MCF 10A (cell line): ENCODE measurements at regions not wholly inside any gene's neighbourhood (a gene's known extent, or its start where the extent isn't known, plus 50 kb on each side); places are given as distances from the start of the nearest gene placed in this dataset.

ENCODE experiments used
- BruUV-seq: library from RNA; stranded (reverse); fragments of 400-500 nt; replicated peaks from 2 replicates; lab custom pipeline; 2021; lab: Mats Ljungman, UMichigan
- CTCF ChIA-PET: fragments of 300-600 bp; sonication (Branson Sonifier 250); formaldehyde crosslinking; extraction: SDS; loops from one replicate; lab custom pipeline; 2021; ENCODE audit warnings: antibody characterized with exemption, inconsistent platforms; lab: Yijun Ruan, JAX
- POLR2A ChIA-PET: fragments of 300-600, 350-650 bp; sonication (Branson Sonifier 250); formaldehyde crosslinking; extraction: SDS; loops from one replicate; lab custom pipeline; 2020; ENCODE audit warnings: antibody characterized with exemption, inconsistent platforms; lab: Yijun Ruan, JAX
- DNase-seq: peaks from one replicate; pipeline ENCODE4 v3.0.0-alpha.2; 2018; ENCODE audit not compliant: unreplicated experiment
- H3K27ac Mint-ChIP-seq: one replicate; pipeline ENCODE4 v1.8.0; 2022; ENCODE audit warnings: mild to moderate bottlenecking, low read depth, mixed read lengths; ENCODE audit not compliant: unreplicated experiment
- H3K27me3 Mint-ChIP-seq: one replicate; pipeline ENCODE4 v1.8.0; 2022; ENCODE audit warnings: mixed read lengths; ENCODE audit not compliant: insufficient read depth, unreplicated experiment
- H3K36me3 Mint-ChIP-seq: one replicate; pipeline ENCODE4 v1.8.0; 2022; ENCODE audit warnings: mild to moderate bottlenecking, moderate library complexity, mixed read lengths; ENCODE audit not compliant: insufficient read depth, unreplicated experiment
- H3K4me1 Mint-ChIP-seq: one replicate; pipeline ENCODE4 v1.8.0; 2022; ENCODE audit warnings: mixed read lengths; ENCODE audit not compliant: insufficient read depth, unreplicated experiment
- H3K4me3 Mint-ChIP-seq: one replicate; pipeline ENCODE4 v1.8.0; 2022; ENCODE audit warnings: mild to moderate bottlenecking, moderate library complexity, mixed read lengths; ENCODE audit not compliant: unreplicated experiment
- H3K9me3 Mint-ChIP-seq: one replicate; pipeline ENCODE4 v1.8.0; 2022; ENCODE audit warnings: mixed read lengths; ENCODE audit not compliant: unreplicated experiment
- CTCF ChIP-seq: fragments of 200-600 bp; IDR thresholded peaks from one replicate; pipeline ENCODE4 v1.8.0; 2022; ENCODE audit warnings: antibody characterized with exemption, mild to moderate bottlenecking; ENCODE audit not compliant: unreplicated experiment
- intact Hi-C: fragments of 100-400 bp; cut with micrococcal nuclease; formaldehyde crosslinking; loops from 2 replicates; pipeline ENCODE4 v1.14.1; 2022

- DNase-seq: no peak
- no TSS peak for BruUV-seq
- POLR2A ChIA-PET: no interaction called here
- H3K36me3 Mint-ChIP-seq: no peaks in the 10 kb centered on the region
- peaks cover 6% of the 10 kb centered on the region for H3K9me3 Mint-ChIP-seq
- CTCF ChIA-PET: interaction anchor here (0.6 kb wide), 1 partner anchor 465 kb away, joined by 3 read pairs; no protein-coding TSS in a partner anchor
- peaks cover 52% of the 10 kb centered on the region for H3K27me3 Mint-ChIP-seq
- no peak overlapping the region for H3K27ac Mint-ChIP-seq
- H3K4me3 Mint-ChIP-seq: no peak overlapping the region
- H3K4me1 Mint-ChIP-seq: no peaks in the 10 kb centered on the region
- intact Hi-C loops: no loop called here
- no peak for TF ChIP-seq CTCF
Measured at GRCh38 chr5:133670336-133670735, 58.0 kb upstream of the FSTL4 start.

- Mint-ChIP-seq H3K36me3 (no peaks in the 10 kb centered on the region), H3K27me3 (peaks cover 52% of the 10 kb centered on the region)
Measured at GRCh38 chr5:133669472-133669871, 57.1 kb upstream of the FSTL4 start.

GRCh38 chr5:133668458-133668857 is 56.1 kb upstream of the FSTL4 start:
- ChIA-PET POLR2A (interaction anchor here (1.1 kb wide), 1 partner anchor 9 kb away, joined by 3 read pairs; no protein-coding TSS in a partner anchor), CTCF (interaction anchor here (0.7 kb wide), 1 partner anchor 1902 kb away, joined by 5 read pairs; no protein-coding TSS in a partner anchor)
- TF ChIP-seq CTCF: no peak
- no TSS peak for BruUV-seq
- Mint-ChIP-seq H3K27me3 (peaks cover 44% of the 10 kb centered on the region), H3K9me3 (peaks cover 6% of the 10 kb centered on the region), H3K36me3 (no peaks in the 10 kb centered on the region), H3K4me1 (no peaks in the 10 kb centered on the region), H3K27ac (no peak overlapping the region), H3K4me3 (no peak overlapping the region)
- intact Hi-C loops: no loop called here
- no peak for DNase-seq

More at GRCh38 chr5:133669472-133669871, 57.1 kb upstream of the FSTL4 start:
- Mint-ChIP-seq H3K4me1 (no peaks in the 10 kb centered on the region), H3K4me3 (no peak overlapping the region), H3K9me3 (peaks cover 6% of the 10 kb centered on the region), H3K27ac (no peak overlapping the region)
- no TSS peak for BruUV-seq
- DNase-seq: no peak
- CTCF ChIA-PET: no interaction called here
- intact Hi-C loops: no loop called here
- TF ChIP-seq CTCF: no peak
- POLR2A ChIA-PET: interaction anchor here (1.1 kb wide), 1 partner anchor 8 kb away, joined by 3 read pairs; no protein-coding TSS in a partner anchor

- H3K9me3 Mint-ChIP-seq: peaks cover 6% of the 10 kb centered on the region
- intact Hi-C loops: no loop called here
- H3K27ac Mint-ChIP-seq: no peak overlapping the region
- POLR2A ChIA-PET: no interaction called here
- CTCF ChIA-PET: interaction anchor here (0.6 kb wide), 1 partner anchor 519 kb away, joined by 3 read pairs; no protein-coding TSS in a partner anchor
- H3K36me3 Mint-ChIP-seq: peaks cover 4% of the 10 kb centered on the region
- BruUV-seq: no TSS peak
- no peak for TF ChIP-seq CTCF
- H3K4me3 Mint-ChIP-seq: no peak overlapping the region
- DNase-seq: no peak
- no peaks in the 10 kb centered on the region for H3K4me1 Mint-ChIP-seq
- peaks cover 32% of the 10 kb centered on the region for H3K27me3 Mint-ChIP-seq
Measured at GRCh38 chr5:133667217-133667616, 54.9 kb upstream of the FSTL4 start.
